GM12891 (cell line): ENCODE measurements at regions not wholly inside any gene's neighbourhood (a gene's known extent, or its start where the extent isn't known, plus 50 kb on each side); places are given as distances from the start of the nearest gene placed in this dataset.

Experiments used
- POLR2A ChIP-seq: IDR thresholded peaks from 2 replicates; pipeline ENCODE4 v1.6.1; 2011; ENCODE audit warnings: low read depth, low read length, control low read depth
- POLR2AphosphoS5 ChIP-seq: IDR thresholded peaks from 2 replicates; pipeline ENCODE4 v1.6.1; 2011; ENCODE audit warnings: low read depth, low read length, control low read depth
- SPI1 ChIP-seq: IDR thresholded peaks from 2 replicates; pipeline ENCODE4 v1.6.1; 2011; ENCODE audit warnings: low read depth, low read length, control low read depth
- TAF1 ChIP-seq: IDR thresholded peaks from 2 replicates; pipeline ENCODE4 v1.6.1; 2011; ENCODE audit warnings: low read depth, low read length, control low read depth

DNA sequence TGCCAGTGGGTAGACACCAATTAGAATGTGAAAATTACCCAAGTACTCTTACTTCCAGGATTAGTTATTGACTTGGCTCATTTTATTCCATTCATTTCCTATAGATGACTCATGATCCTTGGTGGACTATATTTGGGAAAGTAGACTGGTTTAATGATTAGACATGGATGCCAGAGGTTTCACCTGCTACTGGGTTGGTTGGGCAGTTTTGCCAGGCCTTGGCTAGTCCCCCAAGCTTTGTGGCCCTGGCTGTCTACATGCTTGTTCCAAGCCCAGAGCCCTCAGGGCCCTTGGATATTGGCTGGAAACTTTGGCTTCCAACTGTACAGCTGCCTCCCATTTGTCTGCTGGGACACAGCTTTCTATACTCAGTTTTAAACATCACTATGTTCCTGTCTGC is 104.1 kb downstream of the ZFP64 start:
- TF ChIP-seq POLR2AphosphoS5 = no peak
- no peak for TF ChIP-seq POLR2A
- no peak for TF ChIP-seq SPI1
- no peak for TF ChIP-seq TAF1
